GDM1 (cell line): ENCODE measurements at regions not wholly inside any gene's neighbourhood (a gene's known extent, or its start where the extent isn't known, plus 50 kb on each side); places are given as distances from the start of the nearest gene placed in this dataset.
A peak's percentile ranks its signal among the peaks of the same experiment; 100 is the strongest.

Experiments
- DNase-seq: peaks from one replicate; lab custom pipeline; 2025; lab: John Stamatoyannopoulos, UW

DNA sequence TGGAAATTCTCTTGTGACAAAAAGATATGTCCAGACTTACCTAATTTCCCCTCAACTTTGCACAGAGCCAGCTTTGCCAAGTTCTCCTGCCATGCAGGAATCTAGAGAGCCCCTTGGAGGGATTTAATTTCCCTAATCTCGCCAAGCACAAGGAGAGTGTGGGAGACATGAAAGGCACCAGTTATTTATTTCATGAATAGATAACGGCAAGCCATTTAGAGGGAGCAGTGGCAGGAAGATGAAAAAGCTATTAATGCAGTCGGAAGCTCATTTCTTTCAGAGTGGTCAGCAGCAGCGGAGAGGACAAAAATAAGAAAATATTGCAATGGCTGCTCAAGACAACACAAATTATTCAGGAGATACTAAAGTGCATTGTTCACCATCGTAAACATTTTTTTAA, 150.9 kb upstream of the WSCD2 start:
- DNase-seq: no peak

DNA sequence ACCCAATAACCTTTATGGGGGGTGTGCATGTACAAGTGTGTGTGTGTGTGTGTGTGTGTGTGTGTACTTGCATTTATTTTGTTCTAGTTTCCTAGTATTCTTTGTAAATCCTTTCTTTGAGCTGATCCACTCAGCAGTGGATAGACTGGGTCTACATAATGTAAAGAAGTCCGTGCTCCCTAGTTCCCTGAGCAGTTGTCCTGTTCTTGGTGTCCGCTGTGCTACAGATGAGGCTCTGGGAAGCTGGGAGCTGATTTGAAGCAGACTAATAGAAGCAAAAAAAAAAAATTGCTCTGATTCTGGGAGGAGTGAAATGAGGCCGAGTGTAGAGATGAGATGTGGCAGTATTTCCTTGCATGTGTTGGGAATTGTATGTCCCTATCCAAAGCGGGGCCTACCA, 150.4 kb upstream of the WSCD2 start:
- DNase-seq: no peak

DNA sequence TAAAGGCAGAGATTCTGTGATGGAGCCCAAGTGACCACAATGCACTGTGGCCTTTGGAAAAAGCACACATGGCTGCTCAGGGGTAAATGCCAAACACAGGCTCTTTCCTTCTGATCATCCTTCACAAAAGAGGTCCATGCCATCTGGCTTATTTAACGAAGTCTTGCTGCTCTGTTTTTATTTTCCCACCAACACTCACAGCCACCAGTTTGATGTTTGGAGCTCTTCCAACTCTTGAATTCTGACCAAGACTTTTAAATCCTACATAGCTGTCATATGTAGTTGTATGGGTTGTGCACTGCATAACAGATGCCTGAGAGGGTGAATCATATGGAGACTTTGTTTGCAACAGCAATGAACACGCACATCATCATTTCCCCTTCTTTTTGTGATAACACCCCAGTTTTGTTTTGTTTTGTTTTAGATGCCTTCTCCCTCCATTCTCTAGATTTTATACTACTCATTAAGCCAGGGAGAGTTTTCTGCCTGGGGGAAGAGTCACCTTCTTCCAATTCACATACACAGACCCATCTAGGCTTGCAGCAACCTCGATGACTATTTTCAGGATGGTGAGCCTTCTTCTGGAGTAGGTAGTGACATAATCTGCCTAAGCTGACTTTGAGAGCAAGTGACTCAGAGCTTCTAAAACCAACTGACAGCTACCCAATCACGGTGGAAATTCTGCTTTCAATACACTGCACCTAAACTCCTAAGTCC, 145.2 kb upstream of the WSCD2 start:
- DNase-seq: no peak

DNA sequence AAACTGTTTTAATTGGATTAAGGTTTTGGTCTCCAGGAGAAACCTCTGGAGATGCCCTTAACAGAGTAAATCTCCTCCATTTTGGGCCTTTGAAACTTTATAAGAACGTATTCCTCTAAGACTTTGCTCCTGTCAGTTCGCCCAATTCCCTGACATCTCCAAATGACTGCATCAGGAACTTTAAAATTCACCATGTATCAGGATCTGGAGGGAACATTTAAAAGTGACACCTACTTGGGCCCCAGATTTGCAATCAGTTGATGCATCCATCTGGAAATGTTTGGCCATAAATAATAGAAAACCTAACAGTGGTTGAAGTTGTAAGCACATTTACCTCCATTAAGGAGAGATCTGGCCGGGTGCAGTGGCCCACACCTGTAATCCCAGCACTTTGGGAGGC, 144.1 kb upstream of the WSCD2 start:
- DNase-seq: no peak

DNA sequence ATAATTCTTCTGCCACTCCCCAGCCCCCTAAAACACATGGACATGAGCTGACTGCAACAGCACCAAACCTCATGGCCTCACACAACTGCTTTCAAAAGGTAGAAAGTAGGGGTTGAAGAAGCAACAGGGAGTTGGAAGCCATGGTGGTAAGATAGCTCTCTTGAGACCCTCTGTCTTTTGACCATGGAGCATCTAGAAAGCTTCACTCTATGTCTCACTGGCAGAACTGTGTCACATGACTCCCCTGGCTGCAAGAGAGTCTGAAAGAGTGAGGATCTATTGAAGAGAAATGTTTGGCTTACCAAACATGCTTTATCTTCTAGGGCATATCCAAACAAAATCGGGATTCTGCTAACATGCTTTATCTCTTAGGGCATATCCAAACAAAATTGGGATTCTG, 142.9 kb upstream of the WSCD2 start:
- no peak for DNase-seq

DNA sequence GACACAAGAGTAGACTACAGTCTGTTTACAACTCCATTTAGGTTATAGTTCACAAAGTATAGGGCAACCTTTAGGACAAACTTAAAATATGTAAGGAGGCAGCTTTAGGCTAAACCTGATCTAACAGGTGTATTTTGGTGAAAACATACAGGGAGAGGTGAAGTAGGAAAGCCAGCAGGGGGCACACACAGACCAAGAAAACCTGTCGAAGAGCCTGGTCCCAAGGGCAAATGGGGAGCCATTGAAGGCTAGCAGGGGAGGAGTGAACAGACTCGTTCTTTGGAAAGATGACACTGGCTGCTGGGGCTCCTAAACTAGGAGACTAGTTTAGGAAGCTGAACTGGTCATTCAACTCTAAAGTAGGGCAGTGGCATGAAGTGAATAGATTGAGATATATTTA, 138.8 kb upstream of the WSCD2 start:
- DNase-seq: no peak

DNA sequence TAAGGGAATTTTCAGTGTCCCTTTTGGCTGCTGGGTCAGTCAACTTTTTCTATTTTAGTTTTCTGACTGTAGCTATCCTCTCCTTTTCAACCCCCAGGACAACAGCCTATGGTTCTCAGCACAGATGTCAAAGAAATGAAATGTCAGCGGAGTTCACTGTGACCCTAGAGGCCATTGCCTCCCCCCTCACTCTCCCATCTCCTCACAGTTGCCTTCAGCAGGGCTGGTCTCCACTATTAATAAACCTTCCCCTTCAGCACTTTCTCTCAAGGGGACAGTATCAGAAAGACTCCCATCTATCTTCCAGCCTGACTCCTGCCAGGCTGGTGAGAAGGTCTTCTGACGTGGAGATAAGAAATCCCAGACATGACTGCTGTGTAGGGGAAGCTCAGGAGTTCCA, 137.1 kb upstream of the WSCD2 start:
- no peak for DNase-seq

DNA sequence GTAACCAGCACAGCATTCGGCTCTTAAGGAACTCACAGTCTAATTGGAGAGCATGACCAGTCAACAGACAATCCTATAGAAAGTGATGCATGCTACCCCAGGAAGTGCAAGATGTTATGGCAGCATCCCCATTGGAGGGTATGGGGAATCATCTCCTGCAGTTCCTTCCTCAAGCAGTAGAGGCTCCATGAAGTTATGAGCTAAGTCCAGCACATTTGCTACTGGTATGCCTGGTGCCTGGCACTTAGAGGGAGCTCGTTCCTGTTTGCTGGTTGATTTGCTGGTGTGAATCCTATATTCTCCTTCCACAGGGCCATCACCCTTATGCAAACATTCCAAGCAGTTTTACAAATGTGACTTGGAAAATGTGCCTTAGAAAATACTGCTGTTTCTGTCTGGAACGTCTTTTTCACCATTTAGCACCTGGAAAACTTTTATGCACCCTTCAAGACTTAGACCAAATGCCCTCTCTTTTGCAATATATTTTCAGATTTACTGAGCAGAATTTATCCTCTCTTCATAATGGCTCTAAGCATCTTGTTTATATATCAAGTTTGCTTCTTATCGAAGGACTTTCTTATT, 136.1 kb upstream of the WSCD2 start:
- peak; percentile 4 for DNase-seq

DNA sequence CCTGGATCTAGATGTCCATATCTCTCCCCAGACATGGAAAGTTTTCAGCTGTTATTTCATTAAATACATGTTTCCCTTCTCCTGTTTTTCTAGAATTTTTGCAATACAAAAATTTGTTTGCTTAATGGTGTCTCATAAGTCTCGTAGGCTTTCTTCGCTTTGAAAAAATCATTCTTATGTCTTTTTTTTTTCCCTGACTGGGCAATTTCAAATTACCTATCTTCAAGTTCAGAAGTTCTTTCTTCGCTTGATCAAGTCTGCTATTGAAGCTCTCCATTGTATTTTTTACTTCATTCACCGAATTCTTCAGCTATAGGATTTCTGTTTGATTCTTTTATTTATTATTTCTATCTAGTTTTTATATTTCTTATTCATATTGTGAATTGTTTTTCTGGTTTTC, 130.2 kb upstream of the WSCD2 start:
- DNase-seq: no peak

DNA sequence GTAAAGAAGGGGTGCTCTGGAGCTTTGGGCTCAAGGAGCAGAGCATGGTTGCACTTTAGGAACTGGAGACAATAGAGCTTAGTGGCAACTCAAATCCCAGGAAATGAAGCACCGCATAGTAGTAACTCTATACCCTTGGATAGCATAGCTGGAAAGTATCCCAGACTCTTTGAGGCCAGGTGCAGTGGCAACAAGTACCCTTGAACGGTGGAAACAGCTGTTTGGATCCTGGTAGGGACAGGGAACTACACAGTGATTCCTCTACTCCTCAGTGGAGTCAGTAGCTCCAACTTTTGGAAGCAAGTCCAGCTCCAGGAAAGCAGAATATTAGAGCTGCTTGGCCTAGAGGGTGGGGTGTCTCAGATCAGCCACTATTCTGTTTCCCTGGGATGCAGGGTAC, 129.0 kb upstream of the WSCD2 start:
- no peak for DNase-seq

DNA sequence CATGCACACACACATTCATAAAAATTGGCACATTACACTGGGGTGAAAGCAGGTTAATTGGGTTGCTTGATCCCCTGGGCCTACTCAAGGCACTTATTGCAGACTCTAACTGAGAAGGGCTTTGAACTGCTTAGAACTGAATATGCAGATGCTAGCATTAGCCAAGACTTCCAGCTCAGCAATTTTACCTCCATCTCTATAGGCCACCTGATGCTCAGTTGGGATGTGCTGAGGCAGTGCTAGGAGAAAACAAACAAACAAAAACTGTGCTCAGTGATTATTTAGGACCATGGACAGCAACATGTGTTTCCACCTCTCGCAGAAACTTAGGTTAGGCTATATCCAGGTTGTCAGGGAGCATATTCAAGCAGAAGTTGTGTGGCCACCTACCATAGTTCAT, 124.8 kb upstream of the WSCD2 start:
- DNase-seq: no peak

DNA sequence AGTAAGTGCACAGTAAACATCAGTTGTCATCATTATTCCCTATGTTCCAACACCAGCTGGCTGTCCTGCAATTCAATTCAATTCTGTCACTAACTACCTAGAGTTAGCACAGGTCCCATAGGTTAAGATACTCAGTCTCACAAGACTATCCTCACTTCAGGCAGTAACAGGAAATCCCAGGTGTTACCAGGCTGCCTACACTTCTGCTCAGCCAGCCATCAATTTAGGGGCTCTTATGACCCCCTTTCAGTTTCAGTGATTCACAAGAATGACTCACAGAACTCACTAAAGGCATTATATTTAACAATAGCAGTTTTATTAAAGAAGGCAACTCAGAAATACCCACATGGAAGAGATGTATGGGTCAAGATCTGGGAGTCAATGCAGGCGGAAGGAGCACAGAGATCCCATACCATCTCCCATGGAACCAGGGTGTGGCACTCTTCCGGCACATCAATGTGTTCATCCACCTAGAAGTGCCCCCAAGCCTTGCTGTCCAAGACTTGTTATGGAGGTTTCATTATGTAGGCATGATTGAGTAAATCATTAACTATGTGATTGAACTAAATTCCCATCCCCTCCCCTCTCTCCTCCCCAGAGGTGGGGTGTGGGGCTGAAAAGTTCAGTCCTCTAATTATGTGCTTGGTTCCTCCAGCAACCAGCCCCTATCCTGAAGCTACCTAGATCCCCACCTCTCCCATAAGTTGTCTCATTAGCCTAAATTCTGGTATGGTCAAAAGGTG, 120.8 kb upstream of the WSCD2 start:
- no peak for DNase-seq

DNA sequence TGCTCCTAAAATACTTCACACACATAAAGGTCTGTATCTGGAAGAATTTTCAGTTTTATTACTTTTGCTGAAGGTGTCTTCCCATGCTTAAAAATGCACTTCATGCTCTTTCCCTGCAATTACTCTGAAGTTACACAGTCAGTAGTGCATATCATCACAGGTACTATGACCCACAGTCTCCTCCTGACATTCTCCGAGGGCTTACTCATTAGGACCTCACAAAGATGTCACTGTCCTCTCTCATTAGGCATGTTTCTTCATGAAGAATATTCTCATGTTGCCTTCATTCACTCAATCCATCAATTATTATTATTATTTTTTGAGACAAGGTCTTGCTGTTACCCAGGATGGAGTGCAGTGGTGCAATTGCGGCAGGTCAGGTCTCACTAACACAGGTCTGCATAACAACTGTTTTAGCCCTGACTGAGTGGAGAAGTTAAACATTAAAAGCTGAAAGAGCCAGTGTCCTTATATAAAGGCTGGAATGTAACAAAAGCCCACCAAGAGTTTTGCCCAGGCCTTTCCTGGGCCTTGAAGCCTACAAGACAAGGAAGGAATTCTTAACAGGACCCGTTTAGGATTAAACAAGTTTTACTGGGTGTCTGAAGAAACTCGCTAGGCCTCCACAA, 119.5 kb upstream of the WSCD2 start:
- no peak for DNase-seq

DNA sequence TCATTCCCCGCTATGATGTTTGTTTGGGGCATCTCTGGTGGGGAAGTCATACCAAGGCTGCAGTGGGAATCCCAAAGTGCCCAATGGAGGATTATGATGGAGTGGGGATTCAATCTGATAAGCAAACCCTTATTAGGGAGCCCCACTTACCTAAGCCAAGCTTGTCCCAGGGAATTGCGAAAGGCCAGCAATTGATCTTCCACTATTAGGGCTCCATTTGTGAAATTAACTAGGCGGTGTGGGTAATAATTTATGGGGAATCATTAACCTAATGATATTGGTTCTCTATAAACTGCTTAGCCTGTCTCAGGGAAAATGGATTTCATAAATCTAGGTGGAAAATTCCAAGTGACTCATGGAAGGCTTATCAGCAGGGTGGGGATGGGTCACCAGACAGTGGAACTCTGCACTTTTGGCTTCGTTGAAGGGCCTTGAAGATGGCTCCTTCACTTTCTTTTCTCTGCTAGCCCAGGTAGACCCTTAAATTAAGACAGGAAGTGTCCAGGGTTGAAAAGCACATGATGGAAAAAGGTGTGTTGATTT, 113.0 kb upstream of the WSCD2 start:
- no peak for DNase-seq

DNA sequence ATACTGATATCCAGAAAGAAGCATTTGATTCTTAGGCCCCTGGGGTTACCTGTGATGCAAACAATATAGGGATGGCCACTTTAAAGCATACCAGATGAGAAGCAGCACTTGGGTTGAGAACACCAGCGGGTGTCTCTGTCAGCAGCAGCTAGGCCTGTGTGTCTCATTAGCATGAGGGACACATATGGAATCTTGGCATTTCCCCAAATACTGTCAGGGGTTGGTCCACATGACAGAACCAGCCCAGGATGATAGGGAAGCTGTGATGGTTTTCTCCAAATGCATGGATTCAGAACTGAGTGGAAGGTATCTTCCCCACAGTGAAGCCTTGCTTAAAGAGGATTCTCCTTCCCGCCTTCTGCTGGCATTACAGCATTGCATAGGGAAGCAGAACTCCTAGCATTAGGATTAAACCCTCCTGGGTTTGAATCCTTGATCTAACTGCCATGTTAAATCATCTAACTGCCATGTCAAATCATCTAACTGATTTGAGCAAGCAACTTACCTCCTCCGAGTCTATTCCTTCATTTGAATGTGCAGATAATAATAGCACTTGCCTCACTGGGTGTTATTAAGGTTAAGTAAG, 111.5 kb upstream of the WSCD2 start:
- DNase-seq: no peak

DNA sequence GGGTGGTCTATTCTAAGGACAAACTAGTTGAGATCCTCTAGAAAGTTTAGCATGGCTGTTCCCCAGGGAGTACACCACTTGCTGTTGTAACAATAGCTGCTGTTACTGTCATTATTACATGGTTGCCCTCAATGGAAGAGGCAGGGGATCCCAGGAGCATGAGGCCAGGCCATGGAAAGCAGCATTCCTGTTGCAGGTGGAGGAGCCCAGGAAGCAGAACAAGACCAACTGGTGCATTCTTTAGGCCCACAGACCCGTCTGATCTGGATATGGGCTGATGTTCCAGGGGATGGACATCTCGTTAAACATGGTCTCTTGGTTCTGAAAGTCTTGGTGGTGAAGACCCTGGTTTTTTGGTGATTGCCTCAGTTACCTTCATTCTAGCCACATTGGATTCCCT, 109.2 kb upstream of the WSCD2 start:
- no peak for DNase-seq

DNA sequence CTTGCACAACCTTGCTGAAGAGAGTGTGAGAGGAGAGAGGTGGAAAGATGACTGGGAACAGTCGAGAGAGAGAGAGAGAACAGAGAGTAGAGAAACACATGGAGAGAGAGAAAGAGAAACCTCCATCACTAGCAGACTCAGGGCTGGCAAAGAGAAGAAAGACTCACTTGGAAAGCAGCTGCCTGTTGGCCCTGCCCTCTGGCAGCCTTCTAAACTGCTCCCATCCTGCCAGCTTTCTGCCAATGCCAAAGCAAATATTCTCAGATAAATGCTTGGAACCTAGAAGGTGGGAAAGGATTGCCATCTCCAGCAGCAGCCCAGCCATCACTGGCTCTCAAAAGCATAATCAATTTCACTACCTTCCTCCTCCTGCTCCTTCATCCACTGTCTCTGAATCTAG, 107.9 kb upstream of the WSCD2 start:
- DNase-seq: no peak

DNA sequence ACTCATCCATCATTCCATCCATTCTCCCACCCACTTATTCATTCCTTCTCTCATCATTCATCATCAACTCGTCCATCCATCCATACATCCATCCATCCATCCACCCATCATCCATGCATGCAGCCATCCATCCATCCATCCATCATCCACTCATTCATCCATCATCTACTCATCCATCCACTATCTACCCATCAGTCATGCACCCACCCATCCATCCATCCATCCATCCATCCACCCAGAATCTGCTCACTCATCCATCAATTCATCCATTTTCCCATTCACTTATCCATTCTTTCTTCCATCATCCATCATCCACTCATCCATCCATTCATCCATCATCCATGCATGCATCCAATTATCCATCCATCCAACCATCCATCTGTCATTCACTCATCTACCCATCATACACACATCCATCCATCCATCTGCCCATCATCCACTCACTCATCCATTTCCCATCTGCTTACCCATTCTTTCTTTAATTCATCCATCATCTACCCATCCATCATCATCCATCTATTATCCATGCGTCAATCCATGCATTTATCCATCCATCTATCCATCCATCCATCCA, 107.1 kb upstream of the WSCD2 start:
- no peak for DNase-seq

DNA sequence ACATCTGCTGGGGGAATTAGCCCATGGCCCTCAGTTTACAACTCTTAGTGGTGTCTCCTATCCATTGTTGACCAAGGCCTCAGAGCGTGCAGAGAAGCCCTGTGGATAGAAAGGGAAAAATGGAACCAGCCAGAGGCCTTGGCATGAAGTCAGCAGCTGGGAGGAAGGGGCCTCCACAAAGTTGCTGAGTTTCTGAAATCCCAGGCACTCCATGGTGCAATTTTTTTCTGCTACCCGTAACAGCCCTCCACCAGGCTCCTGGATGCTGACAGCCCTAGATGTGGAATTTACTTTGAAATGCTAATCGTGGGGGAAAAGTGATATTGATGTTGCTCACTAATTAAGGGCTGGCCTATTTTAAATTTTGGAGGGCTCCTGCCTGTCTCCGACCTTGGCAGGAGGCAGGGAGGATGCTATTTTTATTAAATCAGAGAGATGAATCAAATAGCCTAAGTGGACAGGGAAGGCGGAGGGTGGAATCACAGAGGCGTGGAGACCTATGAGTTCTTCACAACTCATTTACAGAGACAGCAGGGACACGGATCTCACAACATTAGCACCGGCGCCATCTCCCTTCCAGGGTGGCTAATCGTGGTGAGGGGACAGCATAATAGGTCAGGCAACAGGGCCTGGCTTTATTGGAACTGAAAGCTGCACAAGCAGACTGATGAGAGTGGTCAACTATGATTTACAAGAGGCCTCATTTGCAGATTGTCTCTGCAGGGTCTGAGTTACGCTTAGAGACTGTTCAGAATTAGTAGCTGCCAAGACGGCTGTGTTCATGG, 99.8 kb upstream of the WSCD2 start:
- DNase-seq: no peak

DNA sequence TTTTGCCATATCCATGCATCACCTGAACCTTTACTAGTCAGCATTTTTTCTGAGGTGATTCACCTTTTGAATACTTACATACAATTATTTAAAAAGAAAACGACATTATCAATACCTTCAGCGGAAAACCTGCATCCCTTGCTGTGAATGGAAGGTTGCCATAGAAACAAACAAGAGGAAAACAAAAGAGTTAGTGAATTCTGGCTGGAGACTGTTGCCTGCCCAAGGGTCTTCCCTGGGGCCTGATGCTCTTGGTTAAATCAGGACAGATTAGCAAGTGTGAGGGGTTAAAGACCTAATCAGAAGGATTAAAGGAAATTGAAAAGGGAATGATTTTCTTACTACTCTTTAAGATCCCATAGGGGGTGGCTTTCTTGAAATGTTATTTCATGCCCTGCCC, 96.0 kb upstream of the WSCD2 start:
- DNase-seq: no peak

DNA sequence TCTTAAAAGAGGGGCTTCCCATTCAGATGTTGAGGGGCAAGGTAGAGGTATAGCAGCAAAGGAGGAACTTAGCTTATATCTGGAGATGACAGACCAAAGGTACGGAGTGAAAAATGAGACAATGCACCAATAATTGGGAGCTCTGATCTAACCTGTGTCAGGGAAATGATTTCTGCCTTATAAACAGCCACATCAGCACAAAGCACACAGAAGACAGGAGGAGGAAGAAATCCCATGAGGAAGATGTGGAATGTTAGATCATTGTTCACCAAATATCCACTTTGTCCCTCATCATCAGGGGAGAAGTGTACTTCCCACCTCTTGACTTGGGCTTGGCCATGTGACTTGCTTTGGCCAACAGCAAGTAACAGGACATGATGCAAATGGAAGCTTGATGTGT, 93.7 kb upstream of the WSCD2 start:
- no peak for DNase-seq
